HCT116 (cell line): ENCODE measurements at regions not wholly inside any gene's neighbourhood (a gene's known extent, or its start where the extent isn't known, plus 50 kb on each side); places are given as distances from the start of the nearest gene placed in this dataset.

Experiments
- ATAC-seq: fragments of 200-7000 bp; cut with Tn5 transposase; 2 replicates; pipeline ENCODE4 v1.9.1; 2020; ENCODE audit warnings: mild to moderate bottlenecking, moderate library complexity
- BruUV-seq: library from RNA; stranded (reverse); fragments of 400-500 nt; replicated peaks from 2 replicates; lab custom pipeline; 2021; lab: Mats Ljungman, UMichigan
- CTCF ChIA-PET: fragments of 300-600 bp; sonication (Branson Sonifier 250); formaldehyde crosslinking; loops from one replicate; lab custom pipeline; 2021; ENCODE audit warnings: antibody characterized with exemption; lab: Charles Lee
- POLR2A ChIA-PET: fragments of 300-600, 350-600 bp; sonication (Branson Sonifier 250); formaldehyde crosslinking; loops from one replicate; lab custom pipeline; 2021; ENCODE audit warnings: antibody characterized with exemption; lab: Charles Lee
- RAD21 ChIA-PET, 2 experiments: fragments of 300-600 bp; sonication (Branson Sonifier 250); formaldehyde crosslinking; loops; one replicate each; lab custom pipeline; 2023; ENCODE audit warnings: low total read pairs in 2 of 2; ENCODE audit not compliant: uncharacterized antibody in 2 of 2, unreplicated experiment in 2 of 2, low non-redundant PET in 1 of 2; lab: Charles Lee
- DNase-seq: peaks from one replicate; pipeline ENCODE4 v3.0.0-alpha.2; 2010; ENCODE audit warnings: low read depth, low spot score
- H2AFZ ChIP-seq: fragments of 200-600 bp; shearing (Covaris generic), sonication (generic); 2 replicates; pipeline ENCODE4 v1.6.1; 2017; ENCODE audit warnings: low read depth, mixed run types, mixed read lengths, antibody characterized with exemption, low read length; ENCODE audit not compliant: poor library complexity, severe bottlenecking
- H3K27ac ChIP-seq: 2 replicates; pipeline ENCODE4 v1.5.1; 2012; ENCODE audit warnings: low read depth, low read length
- H3K27me3 ChIP-seq: fragments of 200-600 bp; sonication (generic); 2 replicates; pipeline ENCODE4 v1.6.1; 2016; ENCODE audit warnings: mixed run types, low read length, mixed read lengths; ENCODE audit not compliant: insufficient read depth
- H3K36me3 ChIP-seq, 2 experiments: fragments of 200-500 bp in 1 of 2; fragments of 200-600 bp in 1 of 2; sonication (Bioruptor generic) in 1 of 2; sonication (generic) in 1 of 2; 2 replicates each; pipeline versions ENCODE4 v1.5.1 to v1.6.1; 2014 to 2016; ENCODE audit warnings: low read length in 2 of 2, inconsistent platforms in 1 of 2, mixed read lengths in 1 of 2, mixed run types in 1 of 2; ENCODE audit not compliant: insufficient read depth in 2 of 2, control insufficient read depth in 1 of 2
- H3K4me1 ChIP-seq, 2 experiments: fragments of 200-600 bp in 1 of 2; sonication (generic) in 1 of 2; 2 replicates each; pipeline versions ENCODE4 v1.5.1 to v1.6.1; 2012 to 2017; ENCODE audit warnings: low read length in 2 of 2, inconsistent platforms in 1 of 2, mild to moderate bottlenecking in 1 of 2, mixed read lengths in 1 of 2, mixed run types in 1 of 2, moderate library complexity in 1 of 2; ENCODE audit not compliant: insufficient read depth in 2 of 2, control insufficient read depth in 1 of 2
- H3K4me2 ChIP-seq: fragments of 200-600 bp; sonication (generic); 2 replicates; pipeline ENCODE4 v1.6.1; 2017; ENCODE audit warnings: mixed run types, low read length, mixed read lengths
- H3K4me3 ChIP-seq, 2 experiments: fragments of 200-600 bp in 1 of 2; sonication (generic) in 1 of 2; replicated peaks in 1 of 2; 2 replicates each; pipeline ENCODE4 v1.5.1; 2011 to 2016; ENCODE audit warnings: low read length in 2 of 2, control low read depth in 1 of 2, low read depth in 1 of 2, mild to moderate bottlenecking in 1 of 2, mixed read lengths in 1 of 2, mixed run types in 1 of 2
- H3K79me2 ChIP-seq: fragments of 200-600 bp; sonication (generic); 2 replicates; pipeline ENCODE4 v1.6.1; 2017; ENCODE audit warnings: mild to moderate bottlenecking, mixed run types, low read length, moderate library complexity, mixed read lengths; ENCODE audit not compliant: insufficient read depth
- H3K9ac ChIP-seq: fragments of 200-600 bp; sonication (generic); 2 replicates; pipeline ENCODE4 v1.6.1; 2016; ENCODE audit warnings: low read length, mixed read lengths
- H3K9me2 ChIP-seq: fragments of 200-600 bp; sonication (generic), shearing (Covaris generic); 2 replicates; pipeline ENCODE4 v1.6.1; 2017; ENCODE audit warnings: mixed run types, mild to moderate bottlenecking, moderate library complexity; ENCODE audit not compliant: insufficient read depth
- H3K9me3 ChIP-seq, 2 experiments: fragments of 200-500 bp in 1 of 2; fragments of 200-600 bp in 1 of 2; sonication (Bioruptor generic) in 1 of 2; sonication (generic) in 1 of 2; 2 replicates each; pipeline ENCODE4 v1.6.1; 2014 to 2017; ENCODE audit warnings: low read length in 2 of 2, mixed read lengths in 2 of 2, inconsistent platforms in 1 of 2, low read depth in 1 of 2, mild to moderate bottlenecking in 1 of 2, mixed run types in 1 of 2, moderate library complexity in 1 of 2; ENCODE audit not compliant: control insufficient read depth in 1 of 2, insufficient read depth in 1 of 2
- H4K20me1 ChIP-seq: fragments of 200-600 bp; sonication (generic), shearing (Covaris generic); 2 replicates; pipeline ENCODE4 v1.6.1; 2017; ENCODE audit warnings: mixed run types, mild to moderate bottlenecking, moderate library complexity; ENCODE audit not compliant: insufficient read depth
- ATF3 ChIP-seq: IDR thresholded peaks from 2 replicates; pipeline ENCODE4 v1.6.1; 2012
- CEBPB ChIP-seq: IDR thresholded peaks from 2 replicates; pipeline ENCODE4 v1.6.1; 2012; ENCODE audit warnings: low read depth
- EGR1 ChIP-seq: IDR thresholded peaks from 2 replicates; pipeline ENCODE4 v1.6.1; 2012; ENCODE audit warnings: low read depth
- ELF1 ChIP-seq: IDR thresholded peaks from 2 replicates; pipeline ENCODE4 v1.6.1; 2012; ENCODE audit warnings: low read depth, borderline replicate concordance
- EZH2phosphoT487 ChIP-seq: fragments of 200-600 bp; IDR thresholded peaks from 2 replicates; pipeline ENCODE4 v1.6.1; 2018; ENCODE audit warnings: antibody characterized with exemption, borderline replicate concordance
- FOSL1 ChIP-seq: IDR thresholded peaks from 2 replicates; pipeline ENCODE4 v1.6.1; 2012; ENCODE audit warnings: low read depth
- JUND ChIP-seq: IDR thresholded peaks from 2 replicates; pipeline ENCODE4 v1.6.1; 2012
- MAX ChIP-seq: IDR thresholded peaks from 2 replicates; pipeline ENCODE4 v1.6.1; 2012
- POLR2A ChIP-seq: IDR thresholded peaks from 2 replicates; pipeline ENCODE4 v1.7.0; 2011; ENCODE audit warnings: borderline replicate concordance; ENCODE audit not compliant: insufficient read depth, insufficient read length; ENCODE audit errors: extremely low read depth
- RAD21 ChIP-seq: IDR thresholded peaks from 2 replicates; pipeline ENCODE4 v1.6.1; 2012; ENCODE audit warnings: low read depth, mild to moderate bottlenecking
- REST ChIP-seq: IDR thresholded peaks from 2 replicates; pipeline ENCODE4 v1.6.1; 2012; ENCODE audit warnings: low read depth
- SIN3A ChIP-seq: IDR thresholded peaks from 2 replicates; pipeline ENCODE4 v1.6.1; 2012; ENCODE audit warnings: low read depth
- SP1 ChIP-seq: IDR thresholded peaks from 2 replicates; pipeline ENCODE4 v1.6.1; 2012; ENCODE audit warnings: low read depth
- SRF ChIP-seq: IDR thresholded peaks from 2 replicates; pipeline ENCODE4 v1.6.1; 2012; ENCODE audit warnings: low read depth
- TCF7L2 ChIP-seq: IDR thresholded peaks from 2 replicates; pipeline ENCODE4 v1.7.0; 2011; ENCODE audit warnings: borderline replicate concordance, inconsistent platforms; ENCODE audit not compliant: insufficient read depth, insufficient read length; ENCODE audit errors: extremely low read depth
- YY1 ChIP-seq: IDR thresholded peaks from 2 replicates; pipeline ENCODE4 v1.6.1; 2011; ENCODE audit warnings: low read length, low read depth, moderate library complexity, mild to moderate bottlenecking; ENCODE audit not compliant: insufficient replicate concordance; ENCODE audit errors: extremely low read depth
- ZBTB33 ChIP-seq: IDR thresholded peaks from 2 replicates; pipeline ENCODE4 v1.6.1; 2011; ENCODE audit warnings: mild to moderate bottlenecking, low read length, moderate library complexity; ENCODE audit not compliant: insufficient replicate concordance; ENCODE audit errors: extremely low read depth
- ZNF274 ChIP-seq: fragments of 200-500 bp; sonication (Bioruptor generic); IDR thresholded peaks from 2 replicates; pipeline ENCODE4 v1.6.1; 2014; ENCODE audit warnings: mild to moderate bottlenecking, low read depth, low read length, inconsistent platforms
- intact Hi-C: fragments of 100-400 bp; cut with micrococcal nuclease; formaldehyde crosslinking; loops from 2 replicates; pipeline ENCODE4 v1.10.0; 2022
- TF ChIP-seq, protein P1 (sequence below), 3 experiments: fragments of 200-600 bp in 1 of 3; sonication (generic) in 1 of 3; IDR thresholded peaks in 2 of 3; conservative IDR thresholded peaks in 1 of 3; 2 replicates each; pipeline ENCODE4 v1.5.1; 2012 to 2017; ENCODE audit warnings: low read depth in 2 of 3, low read length in 2 of 3, antibody characterized with exemption in 1 of 3, borderline replicate concordance in 1 of 3, control low read depth in 1 of 3, mild to moderate bottlenecking in 1 of 3, mixed read lengths in 1 of 3, mixed run types in 1 of 3, moderate library complexity in 1 of 3; ENCODE audit not compliant: insufficient read depth in 1 of 3

- no peak overlapping the region for H3K27ac ChIP-seq
- H2AFZ ChIP-seq = no peak overlapping the region
- no peak for TF ChIP-seq ZBTB33
- no peak for TF ChIP-seq SRF
- TF ChIP-seq, protein P1, sequence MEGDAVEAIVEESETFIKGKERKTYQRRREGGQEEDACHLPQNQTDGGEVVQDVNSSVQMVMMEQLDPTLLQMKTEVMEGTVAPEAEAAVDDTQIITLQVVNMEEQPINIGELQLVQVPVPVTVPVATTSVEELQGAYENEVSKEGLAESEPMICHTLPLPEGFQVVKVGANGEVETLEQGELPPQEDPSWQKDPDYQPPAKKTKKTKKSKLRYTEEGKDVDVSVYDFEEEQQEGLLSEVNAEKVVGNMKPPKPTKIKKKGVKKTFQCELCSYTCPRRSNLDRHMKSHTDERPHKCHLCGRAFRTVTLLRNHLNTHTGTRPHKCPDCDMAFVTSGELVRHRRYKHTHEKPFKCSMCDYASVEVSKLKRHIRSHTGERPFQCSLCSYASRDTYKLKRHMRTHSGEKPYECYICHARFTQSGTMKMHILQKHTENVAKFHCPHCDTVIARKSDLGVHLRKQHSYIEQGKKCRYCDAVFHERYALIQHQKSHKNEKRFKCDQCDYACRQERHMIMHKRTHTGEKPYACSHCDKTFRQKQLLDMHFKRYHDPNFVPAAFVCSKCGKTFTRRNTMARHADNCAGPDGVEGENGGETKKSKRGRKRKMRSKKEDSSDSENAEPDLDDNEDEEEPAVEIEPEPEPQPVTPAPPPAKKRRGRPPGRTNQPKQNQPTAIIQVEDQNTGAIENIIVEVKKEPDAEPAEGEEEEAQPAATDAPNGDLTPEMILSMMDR (IDR thresholded peaks at IDR 0.05 in 2 of 3, conservative IDR thresholded peaks at IDR 0.05 in 1 of 3; ENCODE audit: borderline replicate concordance in 1 of 3, insufficient read depth in 1 of 3, low read depth in 2 of 3, low read length in 2 of 3) = no peak
- TF ChIP-seq SIN3A = no peak
- no peak for TF ChIP-seq CEBPB
- TF ChIP-seq ATF3 = no peak
- TF ChIP-seq SP1 = no peak
- no peak for TF ChIP-seq RAD21
- no peak for TF ChIP-seq REST
- no peak for TF ChIP-seq TCF7L2
- TF ChIP-seq ZNF274 = no peak
- no peak for TF ChIP-seq YY1
- no peak for TF ChIP-seq FOSL1
- TF ChIP-seq EZH2phosphoT487 = no peak
- TF ChIP-seq JUND = no peak
- no peak for TF ChIP-seq EGR1
- no peak for TF ChIP-seq ELF1
- no peak for TF ChIP-seq MAX
- TF ChIP-seq POLR2A = no peak
- no peaks in the 10 kb centered on the region for H3K79me2 ChIP-seq
- H3K9ac ChIP-seq = no peak overlapping the region
- no peaks in the 10 kb centered on the region for H3K9me3 ChIP-seq
- no peaks in the 10 kb centered on the region for H4K20me1 ChIP-seq
- BruUV-seq = no TSS peak
- H3K4me2 ChIP-seq = no peak overlapping the region
- H3K4me3 ChIP-seq = no peak overlapping the region
- ATAC-seq (no peak), DNase-seq (no peak)
- RAD21 ChIA-PET = no interaction called here
- POLR2A ChIA-PET = no interaction called here
- intact Hi-C loops = no loop called here
- H3K27me3 ChIP-seq = no peaks in the 10 kb centered on the region
- H3K4me1 ChIP-seq = no peaks in the 10 kb centered on the region
- no peaks in the 10 kb centered on the region for H3K36me3 ChIP-seq
- H3K9me2 ChIP-seq = no peaks in the 10 kb centered on the region
- CTCF ChIA-PET = no interaction called here
These were observed 553.1 kb upstream of the ATXN7L3B start for GRCh38 chr12:73984552-73984951.
